Natural killer cell (primary cell): ENCODE measurements at regions not wholly inside any gene's neighbourhood (a gene's known extent, or its start where the extent isn't known, plus 50 kb on each side); places are given as distances from the start of the nearest gene placed in this dataset.

Source experiments
- ATAC-seq, 3 donors: fragments of 150-1000 bp in 2 of 3; fragments of 200-7000 bp in 1 of 3; cut with Tn5 transposase; 1 replicate in 1 of 3; 2 replicates in 2 of 3; pipeline ENCODE4 v1.10.0; 2021; ENCODE audit warnings: mild to moderate bottlenecking in 2 of 3, moderate library complexity in 2 of 3
- DNase-seq, 2 donors: peaks; one replicate each; pipeline versions ENCODE4 v3.0.0 to v3.0.0-alpha.2; 2013 to 2021; ENCODE audit warnings: mixed read lengths in 1 of 2
- H3K27ac ChIP-seq: one replicate; pipeline ENCODE4 v1.5.1; 2013; ENCODE audit warnings: mild to moderate bottlenecking, low read length
- H3K27me3 ChIP-seq: one replicate; pipeline ENCODE4 v1.6.1; 2013; ENCODE audit warnings: low read length; ENCODE audit not compliant: control insufficient read depth, insufficient read depth
- H3K36me3 ChIP-seq: one replicate; pipeline ENCODE4 v1.6.1; 2013; ENCODE audit warnings: low read length; ENCODE audit not compliant: control insufficient read depth, insufficient read depth
- H3K4me1 ChIP-seq: one replicate; pipeline ENCODE4 v1.6.1; 2013; ENCODE audit warnings: low read length; ENCODE audit not compliant: control insufficient read depth, insufficient read depth
- H3K4me3 ChIP-seq: one replicate; pipeline ENCODE4 v1.5.1; 2013; ENCODE audit warnings: low read length
- H3K9me3 ChIP-seq: one replicate; pipeline ENCODE4 v1.6.1; 2013; ENCODE audit warnings: low read length; ENCODE audit not compliant: control insufficient read depth, insufficient read depth
- H3K27ac Mint-ChIP-seq, 2 donors: one replicate each; pipeline ENCODE4 v1.8.0; 2022; ENCODE audit warnings: mild to moderate bottlenecking in 2 of 2, mixed read lengths in 2 of 2, moderate library complexity in 1 of 2
- H3K27me3 Mint-ChIP-seq, 2 donors: one replicate each; pipeline ENCODE4 v1.8.0; 2022; ENCODE audit warnings: low read depth in 2 of 2, mixed read lengths in 2 of 2
- H3K36me3 Mint-ChIP-seq: one replicate; pipeline ENCODE4 v1.8.0; 2022; ENCODE audit warnings: mixed read lengths
- H3K4me1 Mint-ChIP-seq, 2 donors: one replicate each; pipeline ENCODE4 v1.8.0; 2022; ENCODE audit warnings: mixed read lengths in 2 of 2
- H3K4me3 Mint-ChIP-seq: one replicate; pipeline ENCODE4 v1.8.0; 2022; ENCODE audit warnings: mild to moderate bottlenecking, moderate library complexity, mixed read lengths
- H3K9me3 Mint-ChIP-seq, 2 donors: one replicate each; pipeline ENCODE4 v1.8.0; 2022; ENCODE audit warnings: mixed read lengths in 2 of 2
- CTCF ChIP-seq: fragments of 200-600 bp; IDR thresholded peaks from one replicate; pipeline ENCODE4 v1.8.0; 2022; ENCODE audit warnings: antibody characterized with exemption
- WGBS: methylation state at CpG from one replicate; pipeline ENCODE4 v1.1.7; 2013; ENCODE audit warnings: missing lambda C conversion rate; ENCODE audit not compliant: insufficient coverage; 5-methylcytosine and 5-hydroxymethylcytosine counted together
- intact Hi-C: fragments of 100-400 bp; cut with micrococcal nuclease; formaldehyde crosslinking; loops from one replicate; pipeline ENCODE4 v1.14.2; 2022

GRCh38 chr13:60267498-60268202, 103.9 kb upstream of the DIAPH3 start:
- WGBS: 48% methylated on average over 24 of the region's 24 CpGs
- Mint-ChIP-seq H3K9me3 (no peaks in the 10 kb centered on the region), H3K36me3 (no peaks in the 10 kb centered on the region), H3K27ac (no peak overlapping the region), H3K27me3 (no peaks in the 10 kb centered on the region), H3K4me1 (no peaks in the 10 kb centered on the region), H3K4me3 (no peak overlapping the region)
- H3K9me3 ChIP-seq: no peaks in the 10 kb centered on the region
- H3K36me3 ChIP-seq: no peaks in the 10 kb centered on the region
- H3K27me3 ChIP-seq: peaks cover 2% of the 10 kb centered on the region
- no peak for TF ChIP-seq CTCF
- H3K4me1 ChIP-seq: peaks cover 8% of the 10 kb centered on the region
- peak in 1 of 2 donors; percentile 57 for DNase-seq
- ATAC-seq: peak; percentile 76 to 89 (median 86)
- peak overlapping the region; percentile 17 for H3K27ac ChIP-seq
- intact Hi-C loops: no loop called here
- peak overlapping the region; percentile 44 for H3K4me3 ChIP-seq

GRCh38 chr13:60268203-60268555, 104.5 kb upstream of the DIAPH3 start:
- Mint-ChIP-seq H3K4me3 (no peak overlapping the region), H3K4me1 (no peaks in the 10 kb centered on the region)

GRCh38 chr13:60273971-60274527, 110.3 kb upstream of the DIAPH3 start:
- Histone ChIP-seq H3K9me3 (no peaks in the 10 kb centered on the region), H3K4me3 (no peak overlapping the region), H3K27me3 (no peaks in the 10 kb centered on the region), H3K27ac (no peak overlapping the region), H3K36me3 (no peaks in the 10 kb centered on the region), H3K4me1 (no peaks in the 10 kb centered on the region)
- no peaks in the 10 kb centered on the region for H3K36me3 Mint-ChIP-seq
- DNase-seq (no peak), ATAC-seq (no peak)
- H3K9me3 Mint-ChIP-seq: no peaks in the 10 kb centered on the region
- no peak for TF ChIP-seq CTCF
- H3K27ac Mint-ChIP-seq: no peak overlapping the region
- H3K4me3 Mint-ChIP-seq: no peak overlapping the region
- no peaks in the 10 kb centered on the region for H3K4me1 Mint-ChIP-seq
- intact Hi-C loops: no loop called here
- H3K27me3 Mint-ChIP-seq: peaks cover 0 to 3% of the 10 kb centered on the region in 2 donors

More at GRCh38 chr13:60268203-60268555, 104.5 kb upstream of the DIAPH3 start:
- H3K4me3 ChIP-seq: peak overlapping the region; percentile 44
- H3K4me1 ChIP-seq: peaks cover 8% of the 10 kb centered on the region
- TF ChIP-seq CTCF: no peak
- 42% methylated on average over 8 of the region's 8 CpGs for WGBS
- no peaks in the 10 kb centered on the region for H3K27me3 ChIP-seq
- H3K9me3 ChIP-seq: no peaks in the 10 kb centered on the region
- no peaks in the 10 kb centered on the region for H3K36me3 ChIP-seq
- ATAC-seq (no peak), DNase-seq (no peak)
- H3K36me3 Mint-ChIP-seq: no peaks in the 10 kb centered on the region
- no peaks in the 10 kb centered on the region for H3K27me3 Mint-ChIP-seq
- intact Hi-C loops: no loop called here
- no peaks in the 10 kb centered on the region for H3K9me3 Mint-ChIP-seq
- no peak overlapping the region for H3K27ac ChIP-seq
- no peak overlapping the region for H3K27ac Mint-ChIP-seq

GRCh38 chr13:60274655-60275054, 110.9 kb upstream of the DIAPH3 start:
- intact Hi-C loops: no loop called here
- Histone ChIP-seq H3K27ac (no peak overlapping the region), H3K4me1 (no peaks in the 10 kb centered on the region), H3K27me3 (no peaks in the 10 kb centered on the region), H3K9me3 (no peaks in the 10 kb centered on the region), H3K36me3 (no peaks in the 10 kb centered on the region), H3K4me3 (no peak overlapping the region)
- TF ChIP-seq CTCF: no peak
- ATAC-seq (no peak), DNase-seq (no peak)
- Mint-ChIP-seq H3K9me3 (no peaks in the 10 kb centered on the region), H3K27me3 (peaks cover 0 to 3% of the 10 kb centered on the region in 2 donors), H3K36me3 (no peaks in the 10 kb centered on the region), H3K4me3 (no peak overlapping the region), H3K27ac (no peak overlapping the region), H3K4me1 (no peaks in the 10 kb centered on the region)
- WGBS: 96% methylated on average over 12 of the region's 12 CpGs
